HCT116 (cell line): ENCODE measurements at regions not wholly inside any gene's neighbourhood (a gene's known extent, or its start where the extent isn't known, plus 50 kb on each side); places are given as distances from the start of the nearest gene placed in this dataset.

Experiments
- CEBPB ChIP-seq: IDR thresholded peaks from 2 replicates; pipeline ENCODE4 v1.6.1; 2012; ENCODE audit warnings: low read depth
- CTCF ChIP-seq, 3 experiments: fragments of 200-600 bp in 1 of 3; sonication (generic) in 1 of 3; IDR thresholded peaks in 2 of 3; conservative IDR thresholded peaks in 1 of 3; 2 replicates each; pipeline ENCODE4 v1.5.1; 2012 to 2017; ENCODE audit warnings: low read depth in 2 of 3, low read length in 2 of 3, antibody characterized with exemption in 1 of 3, borderline replicate concordance in 1 of 3, control low read depth in 1 of 3, mild to moderate bottlenecking in 1 of 3, mixed read lengths in 1 of 3, mixed run types in 1 of 3, moderate library complexity in 1 of 3; ENCODE audit not compliant: insufficient read depth in 1 of 3
- EZH2 ChIP-seq: fragments of 200-600 bp; sonication (generic); IDR thresholded peaks from 2 replicates; pipeline ENCODE4 v1.6.1; 2017; ENCODE audit warnings: antibody characterized with exemption, mixed run types
- POLR2A ChIP-seq: IDR thresholded peaks from 2 replicates; pipeline ENCODE4 v1.7.0; 2011; ENCODE audit warnings: borderline replicate concordance; ENCODE audit not compliant: insufficient read depth, insufficient read length; ENCODE audit errors: extremely low read depth
- POLR2AphosphoS5 ChIP-seq: IDR thresholded peaks from 2 replicates; pipeline ENCODE4 v1.6.1; 2011; ENCODE audit warnings: mild to moderate bottlenecking, low read depth, low read length, moderate library complexity
- SIN3A ChIP-seq: IDR thresholded peaks from 2 replicates; pipeline ENCODE4 v1.6.1; 2012; ENCODE audit warnings: low read depth

- no peak for TF ChIP-seq POLR2AphosphoS5
- TF ChIP-seq CEBPB, result no peak
- no peak for TF ChIP-seq SIN3A
- TF ChIP-seq EZH2, result no peak
- TF ChIP-seq POLR2A, result no peak
- no peak for TF ChIP-seq CTCF (IDR thresholded peaks at IDR 0.05 in 2 of 3, conservative IDR thresholded peaks at IDR 0.05 in 1 of 3; ENCODE audit: borderline replicate concordance in 1 of 3, insufficient read depth in 1 of 3, low read depth in 2 of 3, low read length in 2 of 3)
Observed at GRCh38 chr6:120852293-120852849, 481.9 kb downstream of the TBC1D32 start.
